SK-N-SH treated with all-trans-retinoic acid at 6 μM for 48 hours (cell line): ENCODE measurements at regions not wholly inside any gene's neighbourhood (a gene's known extent, or its start where the extent isn't known, plus 50 kb on each side); places are given as distances from the start of the nearest gene placed in this dataset.

Experiments used
- PPARA ChIP-seq: fragments of 250-450 bp; sonication (Bioruptor Pico); IDR thresholded peaks from 2 replicates; pipeline ENCODE4 v1.5.0; 2020; ENCODE audit warnings: mild to moderate bottlenecking, borderline replicate concordance
- RARB ChIP-seq: fragments of 250-450 bp; sonication (Bioruptor Pico); IDR thresholded peaks from 2 replicates; pipeline ENCODE4 v1.8.0; 2021; ENCODE audit warnings: mild to moderate bottlenecking, moderate library complexity
- TF ChIP-seq, protein P1 (sequence below): fragments of 250-450 bp; sonication (Bioruptor Pico); IDR thresholded peaks from 2 replicates; pipeline ENCODE4 v1.8.0; 2020; ENCODE audit warnings: mild to moderate bottlenecking, moderate library complexity, borderline replicate concordance

DNA sequence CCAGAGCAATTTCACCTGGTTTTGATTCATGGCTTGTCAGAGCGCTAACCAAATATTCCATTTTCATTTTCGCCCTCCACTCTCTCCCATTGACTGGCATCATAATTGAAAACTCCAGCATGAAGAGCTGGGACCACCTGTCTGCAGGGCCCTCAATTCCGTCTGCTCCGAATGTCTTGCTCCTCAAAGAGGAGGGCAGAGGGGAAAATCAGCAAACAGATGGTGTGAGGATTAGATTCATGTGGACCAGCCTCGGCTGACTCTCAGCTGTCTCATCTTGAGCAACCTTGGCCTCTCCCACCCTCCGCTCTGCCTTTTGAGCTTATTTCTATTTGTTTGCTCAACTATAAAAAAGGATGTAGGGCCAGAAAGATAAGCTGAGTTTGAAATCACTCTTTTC lies 512.2 kb upstream of the PPP2R3A start:
- TF ChIP-seq, protein P1, sequence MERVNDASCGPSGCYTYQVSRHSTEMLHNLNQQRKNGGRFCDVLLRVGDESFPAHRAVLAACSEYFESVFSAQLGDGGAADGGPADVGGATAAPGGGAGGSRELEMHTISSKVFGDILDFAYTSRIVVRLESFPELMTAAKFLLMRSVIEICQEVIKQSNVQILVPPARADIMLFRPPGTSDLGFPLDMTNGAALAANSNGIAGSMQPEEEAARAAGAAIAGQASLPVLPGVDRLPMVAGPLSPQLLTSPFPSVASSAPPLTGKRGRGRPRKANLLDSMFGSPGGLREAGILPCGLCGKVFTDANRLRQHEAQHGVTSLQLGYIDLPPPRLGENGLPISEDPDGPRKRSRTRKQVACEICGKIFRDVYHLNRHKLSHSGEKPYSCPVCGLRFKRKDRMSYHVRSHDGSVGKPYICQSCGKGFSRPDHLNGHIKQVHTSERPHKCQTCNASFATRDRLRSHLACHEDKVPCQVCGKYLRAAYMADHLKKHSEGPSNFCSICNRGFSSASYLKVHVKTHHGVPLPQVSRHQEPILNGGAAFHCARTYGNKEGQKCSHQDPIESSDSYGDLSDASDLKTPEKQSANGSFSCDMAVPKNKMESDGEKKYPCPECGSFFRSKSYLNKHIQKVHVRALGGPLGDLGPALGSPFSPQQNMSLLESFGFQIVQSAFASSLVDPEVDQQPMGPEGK (CRISPR knock-in tag) = no peak
- no peak for TF ChIP-seq RARB (CRISPR knock-in tag)
- no peak for TF ChIP-seq PPARA (CRISPR knock-in tag)
